SJCRH30 (cell line): ENCODE measurements at regions not wholly inside any gene's neighbourhood (a gene's known extent, or its start where the extent isn't known, plus 50 kb on each side); places are given as distances from the start of the nearest gene placed in this dataset.

Experiments
- DNase-seq, 2 experiments: peaks; one replicate each; pipeline ENCODE4 v3.0.0-alpha.2; 2015 to 2020
- H3K27ac ChIP-seq: fragments of 250-450 bp; sonication (Bioruptor Pico); 2 replicates; pipeline ENCODE4 v1.5.1; 2020; ENCODE audit warnings: mild to moderate bottlenecking, moderate library complexity
- H3K27me3 ChIP-seq: fragments of 250-450 bp; sonication (Bioruptor Pico); 2 replicates; pipeline ENCODE4 v1.5.1; 2020; ENCODE audit warnings: mild to moderate bottlenecking, moderate library complexity
- H3K36me3 ChIP-seq: fragments of 250-450 bp; sonication (Bioruptor Pico); 2 replicates; pipeline ENCODE4 v1.5.1; 2020; ENCODE audit warnings: mild to moderate bottlenecking, moderate library complexity
- H3K4me1 ChIP-seq: fragments of 250-450 bp; sonication (Bioruptor Pico); 2 replicates; pipeline ENCODE4 v1.5.1; 2020; ENCODE audit warnings: mild to moderate bottlenecking, moderate library complexity
- H3K4me3 ChIP-seq: fragments of 250-450 bp; sonication (Bioruptor Pico); 2 replicates; pipeline ENCODE4 v1.5.1; 2020; ENCODE audit warnings: mild to moderate bottlenecking, moderate library complexity
- H3K9me3 ChIP-seq: fragments of 250-450 bp; sonication (Bioruptor Pico); replicated peaks from 2 replicates; pipeline ENCODE4 v1.5.1; 2020; ENCODE audit warnings: mild to moderate bottlenecking, moderate library complexity

GRCh38 chr10:29127037-29127700 lies 161.7 kb upstream of the LYZL1 start:
- Histone ChIP-seq H3K9me3 (no peaks in the 10 kb centered on the region), H3K27ac (no peak overlapping the region), H3K4me1 (no peaks in the 10 kb centered on the region), H3K4me3 (no peak overlapping the region), H3K27me3 (0 out of 2 replicates have a peak, but pooled peaks cover 2% of the 10 kb centered on the region), H3K36me3 (no peaks in the 10 kb centered on the region)
- no peak for DNase-seq

GRCh38 chr10:29127731-29128130 lies 161.1 kb upstream of the LYZL1 start:
- DNase-seq: no peak
- Histone ChIP-seq H3K27me3 (0 out of 2 replicates have a peak, but pooled peaks cover 2% of the 10 kb centered on the region), H3K27ac (no peak overlapping the region), H3K36me3 (no peaks in the 10 kb centered on the region), H3K4me1 (no peaks in the 10 kb centered on the region), H3K9me3 (no peaks in the 10 kb centered on the region), H3K4me3 (no peak overlapping the region)

GRCh38 chr10:29130190-29130673 lies 158.6 kb upstream of the LYZL1 start:
- Histone ChIP-seq H3K36me3 (no peaks in the 10 kb centered on the region), H3K9me3 (no peaks in the 10 kb centered on the region), H3K27ac (no peak overlapping the region), H3K4me1 (no peaks in the 10 kb centered on the region), H3K4me3 (no peak overlapping the region), H3K27me3 (0 out of 2 replicates have a peak, but pooled peaks cover 2% of the 10 kb centered on the region)
- peak in 1 of 2 experiments; percentile 14 for DNase-seq

GRCh38 chr10:29131952-29132547 lies 156.8 kb upstream of the LYZL1 start:
- Histone ChIP-seq H3K4me3 (no peak overlapping the region), H3K9me3 (no peaks in the 10 kb centered on the region), H3K27ac (no peak overlapping the region), H3K36me3 (no peaks in the 10 kb centered on the region), H3K4me1 (no peaks in the 10 kb centered on the region), H3K27me3 (0 out of 2 replicates have a peak, but pooled peaks cover 2% of the 10 kb centered on the region)
- DNase-seq: no peak

- H3K27me3 ChIP-seq: 0 out of 2 replicates have a peak, but pooled peaks cover 2% of the 10 kb centered on the region
- H3K36me3 ChIP-seq: no peaks in the 10 kb centered on the region
- no peak overlapping the region for H3K27ac ChIP-seq
- H3K4me1 ChIP-seq: no peaks in the 10 kb centered on the region
- no peak overlapping the region for H3K4me3 ChIP-seq
- no peak for DNase-seq
- H3K9me3 ChIP-seq: no peaks in the 10 kb centered on the region
These were observed 156.2 kb upstream of the LYZL1 start for GRCh38 chr10:29132551-29133111.

- Histone ChIP-seq H3K4me3 (no peak overlapping the region), H3K4me1 (no peaks in the 10 kb centered on the region), H3K27ac (no peak overlapping the region), H3K9me3 (no peaks in the 10 kb centered on the region), H3K27me3 (no peaks in the 10 kb centered on the region), H3K36me3 (no peaks in the 10 kb centered on the region)
- no peak for DNase-seq
These were observed 153.5 kb upstream of the LYZL1 start for GRCh38 chr10:29135337-29135736.

GRCh38 chr10:29136411-29136810 lies 152.5 kb upstream of the LYZL1 start:
- Histone ChIP-seq H3K27me3 (no peaks in the 10 kb centered on the region), H3K9me3 (no peaks in the 10 kb centered on the region), H3K27ac (no peak overlapping the region), H3K4me3 (no peak overlapping the region), H3K36me3 (no peaks in the 10 kb centered on the region), H3K4me1 (peaks cover 3% of the 10 kb centered on the region; the same call in 1 of the 2 replicates)
- DNase-seq: no peak

- Histone ChIP-seq H3K27ac (no peak overlapping the region), H3K9me3 (no peaks in the 10 kb centered on the region)
These were observed 148.7 kb upstream of the LYZL1 start for GRCh38 chr10:29140151-29140550.

GRCh38 chr10:29140991-29141390 lies 147.9 kb upstream of the LYZL1 start:
- Histone ChIP-seq H3K27me3 (no peaks in the 10 kb centered on the region), H3K4me3 (no peak overlapping the region), H3K27ac (no peak overlapping the region), H3K4me1 (peaks cover 3% of the 10 kb centered on the region; the same call in 1 of the 2 replicates), H3K9me3 (no peaks in the 10 kb centered on the region), H3K36me3 (no peaks in the 10 kb centered on the region)
- no peak for DNase-seq

More at GRCh38 chr10:29140151-29140550, 148.7 kb upstream of the LYZL1 start:
- no peaks in the 10 kb centered on the region for H3K36me3 ChIP-seq
- no peak for DNase-seq
- H3K4me3 ChIP-seq: no peak overlapping the region
- no peaks in the 10 kb centered on the region for H3K27me3 ChIP-seq
- H3K4me1 ChIP-seq: peaks cover 3% of the 10 kb centered on the region; the same call in 1 of the 2 replicates

GRCh38 chr10:29141761-29142160 lies 147.1 kb upstream of the LYZL1 start:
- no peak for DNase-seq
- H3K27ac ChIP-seq: no peak overlapping the region
- H3K9me3 ChIP-seq: no peaks in the 10 kb centered on the region
- H3K4me1 ChIP-seq: peaks cover 3% of the 10 kb centered on the region; the same call in 1 of the 2 replicates
- H3K36me3 ChIP-seq: no peaks in the 10 kb centered on the region
- H3K27me3 ChIP-seq: no peaks in the 10 kb centered on the region
- no peak overlapping the region for H3K4me3 ChIP-seq

GRCh38 chr10:29142516-29143314 lies 146.2 kb upstream of the LYZL1 start:
- H3K27ac ChIP-seq: no peak overlapping the region
- no peaks in the 10 kb centered on the region for H3K36me3 ChIP-seq
- no peak overlapping the region for H3K4me3 ChIP-seq
- no peak for DNase-seq
- H3K4me1 ChIP-seq: peaks cover 3% of the 10 kb centered on the region; the same call in 1 of the 2 replicates
- no peaks in the 10 kb centered on the region for H3K9me3 ChIP-seq
- H3K27me3 ChIP-seq: no peaks in the 10 kb centered on the region

- no peaks in the 10 kb centered on the region for H3K27me3 ChIP-seq
- no peak overlapping the region for H3K27ac ChIP-seq
- no peaks in the 10 kb centered on the region for H3K36me3 ChIP-seq
- H3K4me3 ChIP-seq: no peak overlapping the region
- peaks cover 3% of the 10 kb centered on the region; the same call in 1 of the 2 replicates for H3K4me1 ChIP-seq
- H3K9me3 ChIP-seq: no peaks in the 10 kb centered on the region
- DNase-seq: no peak
These were observed 144.7 kb upstream of the LYZL1 start for GRCh38 chr10:29144126-29144525.

- H3K27me3 ChIP-seq: no peaks in the 10 kb centered on the region
- H3K4me1 ChIP-seq: no peaks in the 10 kb centered on the region
- peak in 1 of 2 experiments; percentile 17 for DNase-seq
- H3K36me3 ChIP-seq: no peaks in the 10 kb centered on the region
- no peak overlapping the region for H3K4me3 ChIP-seq
- H3K9me3 ChIP-seq: no peaks in the 10 kb centered on the region
- no peak overlapping the region for H3K27ac ChIP-seq
These were observed 142.4 kb upstream of the LYZL1 start for GRCh38 chr10:29146311-29147100.

GRCh38 chr10:29150010-29150409 lies 138.9 kb upstream of the LYZL1 start:
- H3K36me3 ChIP-seq: no peaks in the 10 kb centered on the region
- no peak overlapping the region for H3K27ac ChIP-seq
- H3K4me1 ChIP-seq: no peaks in the 10 kb centered on the region
- no peak for DNase-seq
- H3K4me3 ChIP-seq: no peak overlapping the region
- H3K9me3 ChIP-seq: no peaks in the 10 kb centered on the region
- H3K27me3 ChIP-seq: no peaks in the 10 kb centered on the region
